ENCODE measurements at regions not wholly inside any gene's neighbourhood (a gene's known extent, or its start where the extent isn't known, plus 50 kb on each side); places are given as distances from the start of the nearest gene placed in this dataset.

- DNase-seq (no peak), ATAC-seq (replicated peaks in 1 of 4) (no peak)
- Mint-ChIP-seq H3K27ac (no peak overlapping the region), H3K4me3 (no peak overlapping the region), H3K27me3 (peaks cover 0 to 1% of the 10 kb centered on the region in 2 donors), H3K36me3 (no peaks in the 10 kb centered on the region), H3K9me3 (no peaks in the 10 kb centered on the region), H3K4me1 (no peaks in the 10 kb centered on the region)
- Histone ChIP-seq H3K4me3 (ENCODE audit: control insufficient read depth in 1 of 2, extremely low read depth in 1 of 2, low read length in 1 of 2) (no peak overlapping the region), H3K36me3 (ENCODE audit: control insufficient read depth in 2 of 2, extremely low read depth in 1 of 2, insufficient read depth in 1 of 2, low read length in 1 of 2) (no peaks in the 10 kb centered on the region), H3K9me3 (no peaks in the 10 kb centered on the region), H3K4me1 (ENCODE audit: control insufficient read depth in 1 of 2, extremely low read depth in 1 of 2, insufficient read depth in 2 of 2, low read length in 2 of 2) (no peaks in the 10 kb centered on the region), H3K27me3 (replicated peaks in 1 of 2; ENCODE audit: control insufficient read depth in 2 of 2, extremely low read depth in 1 of 2, insufficient read depth in 2 of 2, low read length in 1 of 2) (no peaks in the 10 kb centered on the region), H3K27ac (ENCODE audit: low read length) (no peak overlapping the region)
- ChIA-PET CTCF (interaction anchor here in 1 of 2 donors (0.6 kb wide), 1 partner anchor 65 kb away, joined by 4 read pairs; no protein-coding TSS in a partner anchor), POLR2A (no interaction called here)
- no CpG with 5 or more reads among the region's 3 CpGs for WGBS (ENCODE audit: insufficient coverage)
Measured at GRCh38 chr6:113744861-113745260, 112.3 kb upstream of the MARCKS start.

GRCh38 chr6:113750151-113750855 is 106.8 kb upstream of the MARCKS start:
- no CpG with 5 or more reads among the region's 1 CpG for WGBS (ENCODE audit: insufficient coverage)
- Mint-ChIP-seq H3K4me1 (no peaks in the 10 kb centered on the region), H3K36me3 (no peaks in the 10 kb centered on the region), H3K4me3 (no peak overlapping the region), H3K9me3 (no peaks in the 10 kb centered on the region), H3K27ac (no peak overlapping the region), H3K27me3 (peaks cover 0 to 1% of the 10 kb centered on the region in 2 donors)
- DNase-seq (no peak), ATAC-seq (replicated peaks in 1 of 4) (no peak)
- Histone ChIP-seq H3K4me1 (ENCODE audit: control insufficient read depth in 1 of 2, extremely low read depth in 1 of 2, insufficient read depth in 2 of 2, low read length in 2 of 2) (no peaks in the 10 kb centered on the region), H3K36me3 (ENCODE audit: control insufficient read depth in 2 of 2, extremely low read depth in 1 of 2, insufficient read depth in 1 of 2, low read length in 1 of 2) (no peaks in the 10 kb centered on the region), H3K27me3 (replicated peaks in 1 of 2; ENCODE audit: control insufficient read depth in 2 of 2, extremely low read depth in 1 of 2, insufficient read depth in 2 of 2, low read length in 1 of 2) (no peaks in the 10 kb centered on the region), H3K27ac (ENCODE audit: low read length) (no peak overlapping the region), H3K9me3 (no peaks in the 10 kb centered on the region), H3K4me3 (ENCODE audit: control insufficient read depth in 1 of 2, extremely low read depth in 1 of 2, low read length in 1 of 2) (no peak overlapping the region)
- ChIA-PET CTCF (no interaction called here), POLR2A (no interaction called here)

GRCh38 chr6:113754291-113754690 is 102.9 kb upstream of the MARCKS start:
- H3K36me3 ChIP-seq (ENCODE audit: control insufficient read depth in 2 of 2, extremely low read depth in 1 of 2, insufficient read depth in 1 of 2, low read length in 1 of 2): no peaks in the 10 kb centered on the region
- no peaks in the 10 kb centered on the region for H3K9me3 Mint-ChIP-seq
- CTCF ChIA-PET: no interaction called here
- POLR2A ChIA-PET: no interaction called here
- no peak for ATAC-seq (replicated peaks in 1 of 4)
- no peak overlapping the region for H3K4me3 ChIP-seq (ENCODE audit: control insufficient read depth in 1 of 2, extremely low read depth in 1 of 2, low read length in 1 of 2)
- H3K4me1 ChIP-seq (ENCODE audit: control insufficient read depth in 1 of 2, extremely low read depth in 1 of 2, insufficient read depth in 2 of 2, low read length in 2 of 2): no peaks in the 10 kb centered on the region
- H3K27me3 ChIP-seq (replicated peaks in 1 of 2; ENCODE audit: control insufficient read depth in 2 of 2, extremely low read depth in 1 of 2, insufficient read depth in 2 of 2, low read length in 1 of 2): no peaks in the 10 kb centered on the region
- H3K27ac Mint-ChIP-seq: no peak overlapping the region
- H3K4me1 Mint-ChIP-seq: no peaks in the 10 kb centered on the region
- H3K36me3 Mint-ChIP-seq: no peaks in the 10 kb centered on the region
- no CpG with 5 or more reads among the region's 1 CpG for WGBS (ENCODE audit: insufficient coverage)
- H3K9me3 ChIP-seq: no peaks in the 10 kb centered on the region
- H3K27me3 Mint-ChIP-seq: no peaks in the 10 kb centered on the region
- H3K27ac ChIP-seq (ENCODE audit: low read length): no peak overlapping the region
- DNase-seq: no peak
- no peak overlapping the region for H3K4me3 Mint-ChIP-seq

- Mint-ChIP-seq H3K4me1 (no peaks in the 10 kb centered on the region), H3K36me3 (no peaks in the 10 kb centered on the region), H3K9me3 (no peaks in the 10 kb centered on the region), H3K4me3 (no peak overlapping the region), H3K27me3 (no peaks in the 10 kb centered on the region), H3K27ac (no peak overlapping the region)
- no peaks in the 10 kb centered on the region for H3K36me3 ChIP-seq (ENCODE audit: control insufficient read depth in 2 of 2, extremely low read depth in 1 of 2, insufficient read depth in 1 of 2, low read length in 1 of 2)
- no peaks in the 10 kb centered on the region for H3K27me3 ChIP-seq (replicated peaks in 1 of 2; ENCODE audit: control insufficient read depth in 2 of 2, extremely low read depth in 1 of 2, insufficient read depth in 2 of 2, low read length in 1 of 2)
- WGBS (ENCODE audit: insufficient coverage): 96% methylated on average over 4 of the region's 4 CpGs
- no peaks in the 10 kb centered on the region for H3K4me1 ChIP-seq (ENCODE audit: control insufficient read depth in 1 of 2, extremely low read depth in 1 of 2, insufficient read depth in 2 of 2, low read length in 2 of 2)
- POLR2A ChIA-PET: no interaction called here
- no peak for ATAC-seq (replicated peaks in 1 of 4)
- no peak for DNase-seq
- H3K9me3 ChIP-seq: no peaks in the 10 kb centered on the region
- no peak overlapping the region for H3K27ac ChIP-seq (ENCODE audit: low read length)
- CTCF ChIA-PET: no interaction called here
- no peak overlapping the region for H3K4me3 ChIP-seq (ENCODE audit: control insufficient read depth in 1 of 2, extremely low read depth in 1 of 2, low read length in 1 of 2)
Measured at GRCh38 chr6:113755449-113756289, 101.5 kb upstream of the MARCKS start.

GRCh38 chr6:113756290-113756665 is 100.9 kb upstream of the MARCKS start:
- Mint-ChIP-seq H3K4me3 (no peak overlapping the region), H3K9me3 (no peaks in the 10 kb centered on the region), H3K4me1 (no peaks in the 10 kb centered on the region), H3K27me3 (no peaks in the 10 kb centered on the region), H3K27ac (no peak overlapping the region), H3K36me3 (no peaks in the 10 kb centered on the region)
- Histone ChIP-seq H3K4me3 (ENCODE audit: control insufficient read depth in 1 of 2, extremely low read depth in 1 of 2, low read length in 1 of 2) (no peak overlapping the region), H3K27ac (ENCODE audit: low read length) (no peak overlapping the region), H3K9me3 (no peaks in the 10 kb centered on the region), H3K4me1 (ENCODE audit: control insufficient read depth in 1 of 2, extremely low read depth in 1 of 2, insufficient read depth in 2 of 2, low read length in 2 of 2) (no peaks in the 10 kb centered on the region), H3K27me3 (replicated peaks in 1 of 2; ENCODE audit: control insufficient read depth in 2 of 2, extremely low read depth in 1 of 2, insufficient read depth in 2 of 2, low read length in 1 of 2) (no peaks in the 10 kb centered on the region), H3K36me3 (ENCODE audit: control insufficient read depth in 2 of 2, extremely low read depth in 1 of 2, insufficient read depth in 1 of 2, low read length in 1 of 2) (no peaks in the 10 kb centered on the region)
- ChIA-PET POLR2A (no interaction called here), CTCF (no interaction called here)
- DNase-seq: no peak
- no CpG with 5 or more reads among the region's 2 CpGs for WGBS (ENCODE audit: insufficient coverage)
- no peak for ATAC-seq (replicated peaks in 1 of 4)

GRCh38 chr6:113758214-113758613 is 98.9 kb upstream of the MARCKS start:
- Mint-ChIP-seq H3K9me3 (no peaks in the 10 kb centered on the region), H3K36me3 (no peaks in the 10 kb centered on the region), H3K27me3 (no peaks in the 10 kb centered on the region)

More at GRCh38 chr6:113758214-113758613, 98.9 kb upstream of the MARCKS start:
- no peak overlapping the region for H3K4me3 Mint-ChIP-seq
- Histone ChIP-seq H3K4me1 (ENCODE audit: control insufficient read depth in 1 of 2, extremely low read depth in 1 of 2, insufficient read depth in 2 of 2, low read length in 2 of 2) (no peaks in the 10 kb centered on the region), H3K9me3 (no peaks in the 10 kb centered on the region), H3K27me3 (replicated peaks in 1 of 2; ENCODE audit: control insufficient read depth in 2 of 2, extremely low read depth in 1 of 2, insufficient read depth in 2 of 2, low read length in 1 of 2) (no peaks in the 10 kb centered on the region), H3K36me3 (ENCODE audit: control insufficient read depth in 2 of 2, extremely low read depth in 1 of 2, insufficient read depth in 1 of 2, low read length in 1 of 2) (no peaks in the 10 kb centered on the region), H3K27ac (ENCODE audit: low read length) (no peak overlapping the region), H3K4me3 (ENCODE audit: control insufficient read depth in 1 of 2, extremely low read depth in 1 of 2, low read length in 1 of 2) (no peak overlapping the region)
- H3K27ac Mint-ChIP-seq: no peak overlapping the region
- POLR2A ChIA-PET: no interaction called here
- CTCF ChIA-PET: no interaction called here
- WGBS (ENCODE audit: insufficient coverage): 50% methylated on average over 2 of the region's 7 CpGs
- H3K4me1 Mint-ChIP-seq: no peaks in the 10 kb centered on the region
- ATAC-seq (replicated peaks in 1 of 4): no peak
- DNase-seq: no peak
